Ramos (cell line): ENCODE measurements at regions not wholly inside any gene's neighbourhood (a gene's known extent, or its start where the extent isn't known, plus 50 kb on each side); places are given as distances from the start of the nearest gene placed in this dataset.
"Not testable (repeated sequence)": the region's sequence is repeated elsewhere in the genome, so short reads cannot be mapped to it uniquely, and the experiment has no call there.

ENCODE experiments used
- in situ Hi-C: fragments of 300-500 bp; cut with MboI; formaldehyde crosslinking; loops from one replicate; pipeline ENCODE4 v1.14.3; 2022; ENCODE audit warnings: low sequenced_read_pairs; ENCODE audit not compliant: unreplicated experiment

DNA sequence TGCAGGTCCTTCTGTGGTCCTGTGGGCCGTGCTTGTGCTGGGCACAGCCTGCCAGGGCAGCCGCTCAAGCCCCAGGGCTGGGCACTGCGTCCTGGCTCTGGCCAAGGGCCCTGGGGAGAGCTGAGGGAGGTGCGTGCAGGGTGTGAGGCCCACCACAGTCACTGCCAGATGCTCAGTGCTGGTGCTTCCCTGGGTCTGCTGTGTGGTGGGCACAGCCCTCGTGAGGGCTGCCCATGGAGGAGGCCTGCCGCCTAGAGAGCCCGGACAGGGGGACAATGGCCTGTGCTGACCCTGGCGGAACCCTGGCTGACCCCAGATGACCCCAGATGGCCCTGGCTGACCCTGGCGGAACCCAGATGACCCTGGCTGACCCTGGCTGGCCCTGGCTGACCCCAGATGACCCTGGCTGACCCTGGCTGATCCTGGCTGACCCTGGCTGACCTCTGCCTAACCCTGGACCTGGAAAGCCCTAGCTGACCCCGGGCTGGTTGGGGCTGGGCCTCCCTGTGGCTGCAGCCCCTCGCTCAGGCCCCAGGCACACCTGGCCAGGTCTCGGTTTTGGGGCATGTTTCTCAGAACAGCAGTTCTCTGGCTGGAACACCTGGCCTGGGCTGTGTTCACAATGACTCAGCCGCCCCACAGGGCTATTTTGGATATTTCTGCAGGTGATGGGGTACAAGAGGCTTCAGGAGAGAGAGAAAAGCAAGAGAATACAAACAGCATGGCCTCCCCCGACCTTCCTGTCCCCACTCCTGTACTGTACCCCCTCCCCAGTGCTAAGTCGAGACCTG lies 55.4 kb downstream of the TMEM121 start:
- in situ Hi-C loops, result loop anchor here (5.0 kb wide), 1 partner anchor 236 kb away; no protein-coding TSS in a partner anchor

GRCh38 chr14:105582639-105583038 lies 56.3 kb downstream of the TMEM121 start:
- in situ Hi-C loops, result loop anchor here (5.0 kb wide), 1 partner anchor 235 kb away; no protein-coding TSS in a partner anchor

DNA sequence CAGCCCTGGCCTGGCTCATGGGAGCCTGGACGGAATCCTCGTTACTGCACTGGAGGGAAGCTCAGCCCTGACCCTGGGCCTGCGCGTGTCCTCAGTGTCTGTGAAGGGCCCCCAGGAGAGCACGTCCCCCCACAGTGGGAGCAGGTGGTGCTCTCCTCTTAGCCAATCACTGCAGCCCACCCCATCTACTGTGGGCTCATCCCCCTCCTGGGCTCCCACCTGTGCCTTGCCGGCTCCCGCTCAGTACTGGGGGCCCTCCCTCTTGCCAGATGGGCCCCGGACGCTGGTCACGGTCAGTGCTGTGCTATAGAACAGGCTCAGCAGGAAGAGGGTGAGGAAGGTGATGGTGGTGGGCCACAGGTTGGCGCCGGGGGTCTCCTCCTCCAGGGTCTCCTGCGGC lies 57.5 kb downstream of the TMEM121 start:
- in situ Hi-C loops, result loop anchor here (5.0 kb wide), 1 partner anchor 233 kb away; no protein-coding TSS in a partner anchor

GRCh38 chr14:105585290-105585689 lies 58.9 kb downstream of the TMEM121 start:
- in situ Hi-C loops, result loop anchor here (5.0 kb wide), 1 partner anchor 122 kb away; no protein-coding TSS in a partner anchor

DNA sequence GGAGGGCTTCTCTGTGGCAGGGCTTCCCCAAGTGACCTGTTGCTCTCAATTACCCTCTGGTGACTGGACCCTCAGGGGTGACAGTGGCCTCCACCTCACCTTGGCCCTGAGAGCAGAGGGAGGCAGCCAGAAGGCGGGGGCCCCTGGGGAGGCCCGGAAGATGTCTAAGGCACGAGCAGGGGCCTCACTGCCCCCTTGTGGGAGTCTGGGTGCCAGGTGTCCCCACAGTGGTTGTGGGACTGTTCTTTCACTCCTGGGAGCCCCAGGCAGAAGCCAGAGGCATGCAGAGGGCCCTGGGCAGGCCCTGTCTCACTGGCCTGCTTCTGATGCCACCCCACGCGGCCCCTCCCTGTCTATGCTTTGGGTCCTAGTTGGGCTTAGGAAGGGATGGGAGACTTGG lies 59.3 kb downstream of the TMEM121 start:
- in situ Hi-C loops, result loop anchor here (5.0 kb wide), 1 partner anchor 122 kb away; no protein-coding TSS in a partner anchor

DNA sequence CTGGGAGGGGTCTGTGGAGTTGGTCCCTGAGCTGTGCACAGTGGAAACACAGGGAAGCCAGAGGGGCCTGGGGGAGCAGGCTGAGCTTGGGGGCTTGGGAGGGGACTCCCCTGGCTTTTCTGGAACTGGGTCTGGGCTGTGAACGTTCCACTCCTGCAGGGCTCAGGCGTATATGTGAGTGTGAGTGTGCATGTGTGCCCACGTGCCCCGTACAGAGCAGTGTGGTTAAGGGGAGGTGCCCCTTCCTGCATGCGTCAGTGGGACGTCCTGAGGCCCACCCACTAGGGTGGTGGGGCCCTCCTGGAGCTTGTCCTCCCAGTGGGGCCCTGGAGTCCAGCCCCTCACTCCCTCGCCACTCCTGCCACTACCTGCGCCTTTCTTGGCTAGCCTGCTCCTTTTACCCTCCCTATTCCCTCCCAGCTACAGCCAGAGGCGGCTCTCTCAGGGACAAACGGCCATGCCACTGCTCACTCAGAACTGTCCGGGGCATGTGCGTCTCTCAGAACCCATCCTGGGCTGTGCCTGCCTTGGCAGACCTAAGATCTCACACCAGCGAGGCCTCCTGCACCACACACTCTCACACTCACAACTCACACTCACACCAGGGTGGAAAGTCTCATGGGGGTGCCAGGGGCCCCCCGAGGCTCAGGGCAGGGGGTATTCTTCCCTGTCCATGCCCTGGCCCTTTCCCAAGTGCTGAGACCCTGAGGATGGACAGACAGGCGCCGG lies 59.9 kb downstream of the TMEM121 start:
- in situ Hi-C loops, result loop anchor here (5.0 kb wide), 1 partner anchor 121 kb away; no protein-coding TSS in a partner anchor

DNA sequence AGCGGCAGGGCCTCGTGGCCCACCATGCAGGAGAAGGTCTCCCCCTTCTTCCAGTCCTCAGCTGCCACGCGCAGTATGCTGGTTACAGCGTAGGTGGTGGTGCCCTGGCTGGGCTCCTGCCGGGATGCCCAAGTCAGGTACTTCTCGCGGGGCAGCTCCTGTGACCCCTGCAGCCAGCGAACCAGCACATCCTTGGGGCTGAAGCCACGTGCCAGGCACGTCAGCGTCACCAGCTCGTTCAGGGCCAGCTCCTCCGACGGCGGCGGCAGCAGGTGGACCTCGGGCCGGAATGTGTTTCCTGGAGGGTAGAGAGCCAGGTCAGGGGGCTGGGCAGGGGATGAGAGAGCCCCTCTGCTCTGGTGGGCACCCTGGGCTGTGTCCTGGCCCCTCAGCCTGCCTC lies 60.7 kb downstream of the TMEM121 start:
- in situ Hi-C loops, result loop anchor here (5.0 kb wide), 1 partner anchor 120 kb away; no protein-coding TSS in a partner anchor

- in situ Hi-C loops, result loop anchor here (5.0 kb wide), 1 partner anchor 120 kb away; no protein-coding TSS in a partner anchor
These were observed 61.3 kb downstream of the TMEM121 start for GRCh38 chr14:105587482-105588235.

DNA sequence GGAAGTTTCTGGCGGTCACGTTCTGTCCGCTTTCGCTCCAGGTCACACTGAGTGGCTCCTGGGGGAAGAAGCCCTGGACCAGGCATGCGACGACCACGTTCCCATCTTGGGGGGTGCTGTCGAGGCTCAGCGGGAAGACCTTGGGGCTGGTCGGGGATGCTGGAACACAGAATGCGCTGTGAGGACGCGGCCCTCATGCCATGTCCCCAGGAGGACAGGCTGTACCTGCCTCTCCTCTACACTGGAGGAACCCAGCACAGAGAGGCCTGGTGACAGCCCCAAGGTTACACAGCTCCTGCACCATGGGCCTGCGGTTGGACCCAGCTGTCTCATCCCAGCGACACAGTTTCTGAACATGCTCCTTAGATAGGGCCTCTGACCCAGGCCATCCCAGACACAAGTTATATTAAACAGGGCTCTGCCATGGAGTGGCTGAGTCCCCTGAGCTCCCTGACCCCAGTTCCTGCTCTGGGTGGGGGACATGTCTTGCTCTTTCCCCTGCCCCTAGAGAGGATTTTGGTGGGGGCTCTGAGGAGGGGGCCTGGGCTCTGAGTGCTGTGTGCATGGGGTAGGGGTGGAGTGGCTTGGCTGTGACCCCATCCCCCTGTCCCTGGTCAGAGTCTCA lies 62.0 kb downstream of the TMEM121 start:
- in situ Hi-C loops, result loop anchor here (5.0 kb wide), 1 partner anchor 119 kb away; no protein-coding TSS in a partner anchor

- in situ Hi-C loops, result loop anchor here (5.0 kb wide), 1 partner anchor 118 kb away; no protein-coding TSS in a partner anchor
These were observed 63.0 kb downstream of the TMEM121 start for GRCh38 chr14:105589161-105589925.

DNA sequence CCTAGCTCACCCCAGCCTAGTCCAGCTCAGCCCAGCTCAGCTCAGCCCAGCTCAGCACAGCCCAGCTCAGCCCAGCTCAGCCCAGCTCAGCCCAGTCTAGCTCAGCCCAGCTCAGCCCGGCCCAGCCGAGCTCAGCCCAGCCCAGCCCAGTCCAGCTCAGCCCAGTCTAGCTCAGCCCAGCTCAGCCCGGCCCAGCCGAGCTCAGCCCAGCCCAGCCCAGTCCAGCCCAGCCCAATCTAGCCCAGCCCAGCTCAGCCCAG lies 63.5 kb downstream of the TMEM121 start:
- in situ Hi-C loops, result loop anchor here (5.0 kb wide), 1 partner anchor 117 kb away; no protein-coding TSS in a partner anchor

GRCh38 chr14:105591052-105591451 lies 64.7 kb downstream of the TMEM121 start:
- in situ Hi-C loops, result no loop called here

DNA sequence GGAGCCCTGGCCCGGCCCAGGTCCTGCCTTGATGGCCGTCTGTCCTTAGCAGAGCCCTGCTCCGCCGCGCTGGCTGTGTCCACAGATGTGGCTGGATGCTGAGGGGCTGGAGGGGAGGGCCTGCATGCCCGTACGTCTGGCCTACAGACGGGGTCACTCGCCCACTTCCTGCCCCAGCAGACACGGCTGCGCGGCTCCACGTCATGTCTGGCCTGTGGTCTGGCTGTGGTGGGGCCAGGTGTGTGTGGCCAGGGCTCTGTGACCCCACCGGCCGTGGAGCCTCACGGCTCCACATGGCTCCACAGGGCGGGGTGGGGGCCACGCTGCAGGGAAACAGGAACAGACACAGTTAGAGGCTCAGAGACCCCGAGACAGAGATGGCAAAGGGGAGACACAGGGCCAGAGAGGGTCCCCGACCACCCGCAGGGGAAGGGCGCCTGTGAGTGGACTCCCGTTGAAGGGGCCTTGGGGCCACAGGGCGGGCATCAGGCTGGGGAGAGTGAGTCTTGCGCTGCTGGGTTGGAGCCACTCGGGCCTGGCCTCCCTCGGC lies 65.5 kb downstream of the TMEM121 start:
- in situ Hi-C loops, result not testable (repeated sequence)

DNA sequence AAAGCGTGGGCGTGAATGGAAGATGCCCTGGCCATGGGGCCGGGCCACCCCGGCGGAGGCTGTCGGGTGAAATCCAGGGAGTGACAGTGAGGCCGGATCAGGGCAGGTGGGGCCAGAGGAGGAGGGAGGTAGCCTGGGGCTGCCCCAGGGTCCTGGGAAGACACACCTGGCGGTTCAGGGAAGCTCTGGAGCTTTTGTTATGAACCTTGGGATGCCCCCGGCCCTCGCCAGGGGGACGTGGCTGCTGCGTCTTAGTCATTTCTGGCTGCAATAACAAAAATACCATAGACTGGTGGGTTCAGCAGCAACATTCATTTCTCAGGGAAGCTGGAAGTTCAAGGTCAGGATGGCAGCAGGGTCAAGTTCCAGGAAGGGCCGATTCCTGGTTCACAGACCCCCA lies 66.3 kb downstream of the TMEM121 start:
- in situ Hi-C loops, result not testable (repeated sequence)

- in situ Hi-C loops, result not testable (repeated sequence)
These were observed 69.0 kb downstream of the TMEM121 start for GRCh38 chr14:105595346-105595745.

GRCh38 chr14:105596374-105596773 lies 70.0 kb downstream of the TMEM121 start:
- in situ Hi-C loops, result not testable (repeated sequence)

GRCh38 chr14:105598040-105598763 lies 71.8 kb downstream of the TMEM121 start:
- in situ Hi-C loops, result not testable (repeated sequence)

- in situ Hi-C loops, result not testable (repeated sequence)
These were observed 72.7 kb downstream of the TMEM121 start for GRCh38 chr14:105598925-105599586.
